ENCODE measurements at regions not wholly inside any gene's neighbourhood (a gene's known extent, or its start where the extent isn't known, plus 50 kb on each side); places are given as distances from the start of the nearest gene placed in this dataset.

- no peaks in the 10 kb centered on the region for H3F3A ChIP-seq (replicated peaks; ENCODE audit: insufficient read depth)
- no peak overlapping the region for H3K4me3 ChIP-seq (ENCODE audit: low read depth in 2 of 2, low read length in 1 of 2)
- no peaks in the 10 kb centered on the region for H3K9me2 ChIP-seq
- no peaks in the 10 kb centered on the region for H3K9me3 ChIP-seq
- 56% methylated on average over 7 of the region's 7 CpGs for WGBS (ENCODE audit: low lambda C conversion rate)
- H3K27me3 ChIP-seq (ENCODE audit: insufficient read depth), result no peaks in the 10 kb centered on the region
- no peaks in the 10 kb centered on the region for H4K20me1 ChIP-seq (ENCODE audit: insufficient read depth)
- H3K4me2 ChIP-seq, result no peak overlapping the region
- H3K9ac ChIP-seq, result no peak overlapping the region
- DNase-seq, result no peak
- POLR2A ChIA-PET, result no interaction called here
- CTCF ChIA-PET, result no interaction called here
- TF ChIP-seq GATA2 (CRISPR knock-in tag; IDR thresholded peaks at IDR 0.05) (no peak), YY1 (IDR thresholded peaks at IDR 0.05; ENCODE audit: low read depth) (no peak), CTCF (IDR thresholded peaks at IDR 0.05) (no peak), ZBTB33 (IDR thresholded peaks at IDR 0.05; ENCODE audit: borderline replicate concordance, low read depth) (no peak), TAF1 (IDR thresholded peaks at IDR 0.05; ENCODE audit: borderline replicate concordance, low read depth, low read length) (no peak)
- no peaks in the 10 kb centered on the region for H3K79me2 ChIP-seq (ENCODE audit: insufficient read depth)
- H3K27ac ChIP-seq (ENCODE audit: low read depth in 2 of 2, low read length in 1 of 2), result no peak overlapping the region
- no peak overlapping the region for H2AFZ ChIP-seq (ENCODE audit: low read depth)
- H3K36me3 ChIP-seq (replicated peaks in 1 of 2; ENCODE audit: control insufficient read depth in 1 of 2, insufficient read depth in 2 of 2, low read length in 1 of 2), result no peaks in the 10 kb centered on the region
- H3K4me1 ChIP-seq (ENCODE audit: control insufficient read depth in 1 of 2, insufficient read depth in 2 of 2, low read depth in 1 of 2, low read length in 1 of 2), result no peaks in the 10 kb centered on the region
Measured at GRCh38 chr1:232292818-232293217, 337.1 kb downstream of the SIPA1L2 start.

GRCh38 chr1:232292239-232292638 lies 337.7 kb downstream of the SIPA1L2 start:
- POLR2A ChIA-PET, result no interaction called here
- no peak for DNase-seq
- CTCF ChIA-PET, result no interaction called here
- Histone ChIP-seq H3K9ac (no peak overlapping the region), H3F3A (replicated peaks; ENCODE audit: insufficient read depth) (no peaks in the 10 kb centered on the region), H3K79me2 (ENCODE audit: insufficient read depth) (no peaks in the 10 kb centered on the region), H4K20me1 (ENCODE audit: insufficient read depth) (no peaks in the 10 kb centered on the region), H3K9me2 (no peaks in the 10 kb centered on the region), H3K36me3 (replicated peaks in 1 of 2; ENCODE audit: control insufficient read depth in 1 of 2, insufficient read depth in 2 of 2, low read length in 1 of 2) (no peaks in the 10 kb centered on the region), H3K27me3 (ENCODE audit: insufficient read depth) (no peaks in the 10 kb centered on the region), H3K4me2 (no peak overlapping the region), H3K9me3 (no peaks in the 10 kb centered on the region), H3K4me3 (ENCODE audit: low read depth in 2 of 2, low read length in 1 of 2) (no peak overlapping the region), H3K4me1 (ENCODE audit: control insufficient read depth in 1 of 2, insufficient read depth in 2 of 2, low read depth in 1 of 2, low read length in 1 of 2) (no peaks in the 10 kb centered on the region), H2AFZ (ENCODE audit: low read depth) (no peak overlapping the region), H3K27ac (ENCODE audit: low read depth in 2 of 2, low read length in 1 of 2) (no peak overlapping the region)
- TF ChIP-seq TEAD4 (IDR thresholded peaks at IDR 0.05; ENCODE audit: borderline replicate concordance, insufficient read depth) (no peak), MEF2A (IDR thresholded peaks at IDR 0.05; ENCODE audit: borderline replicate concordance, low read depth) (no peak), GABPA (IDR thresholded peaks at IDR 0.05; ENCODE audit: low read depth) (no peak), FOXJ3 (CRISPR knock-in tag; IDR thresholded peaks at IDR 0.05) (no peak), POLR2AphosphoS5 (IDR thresholded peaks at IDR 0.05; ENCODE audit: low read depth, low read length) (no peak), PBX3 (IDR thresholded peaks at IDR 0.05) (no peak), EZH2phosphoT487 (IDR thresholded peaks at IDR 0.05; ENCODE audit: borderline replicate concordance, low read depth) (no peak), FOXM1 (IDR thresholded peaks at IDR 0.05; ENCODE audit: low read depth) (no peak), JUND (IDR thresholded peaks at IDR 0.05) (no peak), ELF1 (IDR thresholded peaks at IDR 0.05) (no peak), RCOR1 (IDR thresholded peaks at IDR 0.05; ENCODE audit: low read length) (no peak)
- 55% methylated on average over 2 of the region's 2 CpGs for WGBS (ENCODE audit: low lambda C conversion rate)

Measured in SK-N-SH (cell line).